Activated CD4-positive, alpha-beta T cell treated with anti-CD3 and anti-CD28 coated beads for 24 hours (primary cell): ENCODE measurements at regions not wholly inside any gene's neighbourhood (a gene's known extent, or its start where the extent isn't known, plus 50 kb on each side); places are given as distances from the start of the nearest gene placed in this dataset.
"Not testable (repeated sequence)": the region's sequence is repeated elsewhere in the genome, so short reads cannot be mapped to it uniquely, and the experiment has no call there.

Source experiments
- DNase-seq, 2 donors: peaks; one replicate each; pipeline ENCODE4 v3.0.0-alpha.2; 2020; ENCODE audit warnings: low read depth in 2 of 2

DNA sequence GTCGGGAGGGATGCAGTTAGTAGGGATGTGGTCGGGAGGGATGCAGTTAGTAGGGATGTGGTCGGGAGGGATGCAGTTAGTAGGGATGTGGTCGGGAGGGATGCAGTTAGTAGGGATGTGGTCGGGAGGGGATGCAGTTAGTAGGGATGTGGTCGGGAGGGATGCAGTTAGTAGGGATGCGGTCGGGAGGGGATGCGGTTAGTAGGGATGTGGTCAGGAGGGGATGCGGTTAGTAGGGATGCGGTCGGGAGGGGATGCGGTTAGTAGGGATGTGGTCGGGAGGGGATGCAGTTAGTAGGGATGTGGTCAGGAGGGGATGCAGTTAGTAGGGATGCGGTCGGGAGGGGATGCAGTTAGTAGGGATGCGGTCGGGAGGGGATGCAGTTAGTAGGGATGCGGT lies 96.2 kb downstream of the BDH1 start:
- not testable (repeated sequence) for DNase-seq

DNA sequence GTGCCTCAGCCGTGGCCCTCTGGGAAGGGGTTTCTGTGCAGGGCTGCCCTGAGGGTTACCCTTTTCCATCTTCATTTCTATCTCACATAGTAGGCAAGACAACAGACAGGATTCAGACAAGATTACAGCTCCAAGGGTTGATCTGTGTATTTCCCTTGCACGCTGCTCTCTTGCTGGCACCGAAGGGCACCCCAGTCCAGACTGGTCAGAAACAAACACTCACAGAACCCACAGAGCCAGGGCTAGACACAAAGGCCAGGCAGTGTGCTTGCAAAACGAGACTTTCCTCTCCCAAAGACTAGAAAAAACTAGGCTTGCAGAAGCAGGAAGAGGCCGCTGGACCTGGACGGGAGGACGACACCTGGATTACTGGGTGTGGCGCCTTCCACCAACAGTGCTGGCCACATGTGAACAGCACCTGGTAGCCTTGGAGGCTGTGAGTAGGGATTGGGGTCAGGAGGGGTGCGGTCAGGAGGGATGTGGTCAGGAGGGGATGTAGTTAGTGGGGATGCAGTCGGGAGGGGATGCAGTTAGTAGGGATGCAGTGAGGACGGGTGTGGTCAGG lies 96.8 kb downstream of the BDH1 start:
- no peak for DNase-seq

DNA sequence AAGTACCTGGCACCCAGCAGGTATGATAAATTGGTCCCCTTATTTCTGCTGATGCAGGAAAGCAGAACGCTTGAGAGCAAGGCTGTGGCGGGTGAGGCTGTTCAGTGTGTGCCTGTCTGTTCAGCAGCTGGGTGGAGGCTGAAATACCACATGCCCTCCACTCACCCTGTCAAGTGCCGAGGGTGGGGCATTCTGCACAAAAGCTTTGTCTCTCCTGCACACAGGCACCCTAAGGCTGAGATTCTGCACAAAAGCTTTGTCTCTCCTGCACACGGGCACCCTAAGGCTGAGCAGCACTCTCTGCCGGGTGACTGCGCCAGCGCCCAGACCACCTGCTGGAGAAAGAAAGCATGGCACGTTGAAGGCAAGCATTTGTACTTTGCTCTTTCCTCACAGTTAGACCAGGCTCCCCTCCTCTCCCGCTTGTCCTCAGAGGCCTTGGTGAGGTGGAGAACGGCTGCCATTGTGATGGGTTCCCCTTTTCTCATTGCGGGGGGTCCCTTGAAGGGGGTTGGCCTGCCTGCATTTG lies 97.5 kb downstream of the BDH1 start:
- no peak for DNase-seq

GRCh38 chr3:197456261-197457091 lies 99.3 kb downstream of the BDH1 start:
- DNase-seq, result peak; percentile 45 to 54

DNA sequence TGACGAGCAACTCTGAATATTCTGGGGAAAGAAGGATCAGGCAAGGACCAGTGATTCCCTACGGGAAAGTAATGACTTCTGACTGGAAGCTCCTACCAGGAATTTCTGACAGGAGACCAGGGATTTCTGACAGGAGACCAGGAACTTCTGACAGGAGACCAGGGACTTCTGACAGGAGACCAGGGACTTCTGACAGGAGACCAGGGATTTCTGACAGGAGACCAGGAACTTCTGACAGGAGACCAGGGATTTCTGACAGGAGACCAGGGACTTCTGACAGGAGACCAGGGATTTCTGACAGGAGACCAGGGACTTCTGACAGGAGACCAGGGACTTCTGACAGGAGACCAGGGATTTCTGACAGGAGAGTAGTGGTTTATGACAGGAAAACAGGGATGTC lies 100.9 kb downstream of the BDH1 start:
- DNase-seq, result not testable (repeated sequence)

DNA sequence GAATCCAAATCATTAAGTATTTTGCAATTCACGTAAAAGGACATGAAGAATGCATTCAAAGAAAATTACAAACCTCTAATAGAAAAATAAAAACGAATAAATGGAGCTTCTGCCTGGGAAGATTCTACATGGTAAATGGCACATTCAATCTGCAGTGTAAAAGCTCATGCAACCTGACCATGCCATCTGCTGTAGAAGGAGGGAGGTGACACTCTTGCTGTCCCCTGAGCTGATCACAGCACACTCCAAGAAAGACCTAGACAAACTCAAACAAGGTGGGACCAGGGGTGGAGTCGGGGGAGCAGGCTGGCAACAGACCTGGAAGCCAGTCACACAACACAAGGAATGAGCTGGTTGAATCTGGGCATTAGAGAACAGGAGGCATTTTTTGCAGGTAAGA lies 101.8 kb downstream of the BDH1 start:
- no peak for DNase-seq

DNA sequence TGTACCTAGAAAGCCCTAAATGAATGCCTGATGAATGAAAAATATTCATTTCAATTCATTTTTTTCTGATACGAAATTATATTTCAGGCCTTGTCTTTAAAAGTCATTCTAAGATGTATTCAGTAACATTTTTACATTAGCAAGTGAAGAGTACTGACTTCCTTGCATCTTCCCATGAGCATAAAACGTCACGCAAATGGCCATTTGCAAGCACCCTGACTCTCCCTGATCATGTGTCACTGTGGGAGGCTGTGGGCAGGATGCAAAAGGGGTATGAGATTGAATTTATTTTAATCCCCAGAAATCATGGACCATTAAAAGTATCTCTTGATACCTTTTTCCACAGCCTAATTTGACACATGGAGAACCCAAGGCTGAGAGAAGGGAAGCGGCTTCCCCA lies 105.0 kb downstream of the BDH1 start:
- DNase-seq, result no peak

GRCh38 chr3:197450308-197450707 lies 105.5 kb downstream of the BDH1 start:
- no peak for DNase-seq

DNA sequence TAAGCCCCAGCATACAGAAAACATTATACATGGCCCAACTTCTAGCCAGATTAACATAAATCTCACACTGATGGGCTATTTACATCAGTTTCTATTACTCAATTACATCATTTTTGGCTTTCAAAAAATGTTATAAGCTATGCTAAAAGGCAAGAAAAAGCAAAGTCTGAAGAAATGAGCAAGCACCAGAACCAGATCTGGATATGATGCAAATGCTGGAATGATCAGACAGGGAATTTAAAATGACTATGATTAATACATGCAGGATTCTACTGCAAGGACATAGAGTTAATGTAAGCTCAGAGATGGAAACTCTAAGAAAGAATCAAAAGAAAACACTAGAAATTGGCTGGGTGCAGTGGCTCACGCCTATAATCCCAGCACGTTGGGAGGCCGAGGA lies 106.6 kb downstream of the BDH1 start:
- not testable (repeated sequence) for DNase-seq

GRCh38 chr3:197447781-197448180 lies 108.0 kb downstream of the BDH1 start:
- not testable (repeated sequence) for DNase-seq

- no peak for DNase-seq
These were observed 108.7 kb downstream of the BDH1 start for GRCh38 chr3:197447057-197447456.

DNA sequence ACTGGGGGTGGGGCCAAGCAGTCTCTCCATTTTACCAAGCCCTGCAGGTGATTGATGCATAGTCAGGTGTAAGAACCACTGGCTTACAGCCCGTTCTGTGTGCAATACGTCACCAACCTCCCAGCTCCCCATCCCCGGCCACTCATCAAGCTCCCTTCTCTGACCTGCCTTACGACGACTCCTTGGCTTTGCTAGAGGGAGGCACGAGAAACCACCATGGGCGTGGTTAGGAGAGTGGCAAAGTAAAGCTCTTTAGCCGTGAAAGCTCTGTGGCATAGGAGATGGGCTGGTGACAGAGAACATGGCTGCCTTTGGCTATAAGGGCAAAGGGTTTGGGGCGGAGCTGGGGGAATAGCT lies 109.1 kb downstream of the BDH1 start:
- no peak for DNase-seq

- no peak for DNase-seq
These were observed 109.7 kb downstream of the BDH1 start for GRCh38 chr3:197445896-197446699.

DNA sequence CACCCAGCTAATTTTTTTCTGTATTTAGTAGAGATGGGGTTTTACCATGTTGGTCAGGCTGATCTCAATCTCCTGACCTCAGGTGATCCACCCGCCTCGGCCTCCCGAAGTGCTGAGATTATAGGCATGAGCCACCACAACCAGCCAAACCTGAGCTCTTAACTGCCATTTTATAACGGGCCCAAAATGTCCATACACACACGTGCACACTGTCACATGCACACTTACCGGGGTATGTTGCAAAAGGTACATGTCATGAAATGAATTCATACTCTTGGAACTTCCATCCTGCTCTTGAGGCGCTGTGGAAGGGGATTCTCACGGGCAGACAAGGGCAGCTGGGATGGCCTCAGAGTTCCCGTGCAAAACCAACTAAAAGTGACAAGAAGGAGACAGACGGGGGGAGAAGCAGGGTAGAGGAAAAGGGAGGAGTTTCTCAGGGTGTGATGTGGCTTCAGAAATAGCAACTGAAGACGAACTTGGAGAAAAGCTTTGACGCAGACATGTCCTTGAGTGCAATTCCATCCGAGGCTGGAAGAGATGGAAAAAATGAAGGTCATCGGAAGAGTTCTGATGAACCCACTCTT lies 110.9 kb downstream of the BDH1 start:
- no peak for DNase-seq

GRCh38 chr3:197443506-197443905 lies 112.3 kb downstream of the BDH1 start:
- no peak for DNase-seq

DNA sequence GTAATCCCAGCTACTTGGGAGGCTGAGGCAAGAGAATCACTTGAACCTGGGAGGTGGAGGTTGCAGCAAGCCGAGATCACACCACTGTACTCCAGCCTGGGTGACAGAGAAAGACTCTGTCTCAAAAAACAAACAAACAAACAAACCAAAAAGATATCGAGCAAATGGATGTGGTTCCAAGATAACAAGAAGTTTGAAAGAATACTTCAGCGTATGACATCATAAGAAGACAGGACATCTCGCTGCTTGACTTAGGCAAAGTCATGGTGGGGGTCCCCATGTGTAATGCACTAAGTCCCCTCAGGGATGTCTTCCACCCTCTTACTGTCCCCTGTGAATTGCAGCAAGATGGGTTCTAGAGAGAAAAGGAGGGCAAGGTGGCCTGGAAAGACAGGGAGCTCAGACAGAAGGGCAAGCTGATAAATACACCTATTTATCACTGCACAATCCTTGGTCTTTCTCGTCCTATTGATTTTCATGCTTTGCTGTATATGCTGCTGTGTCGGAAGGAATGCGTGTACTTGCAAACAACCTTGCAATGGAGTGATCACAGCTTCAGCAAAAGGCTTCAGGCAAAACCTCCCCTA lies 115.0 kb downstream of the BDH1 start:
- no peak for DNase-seq

DNA sequence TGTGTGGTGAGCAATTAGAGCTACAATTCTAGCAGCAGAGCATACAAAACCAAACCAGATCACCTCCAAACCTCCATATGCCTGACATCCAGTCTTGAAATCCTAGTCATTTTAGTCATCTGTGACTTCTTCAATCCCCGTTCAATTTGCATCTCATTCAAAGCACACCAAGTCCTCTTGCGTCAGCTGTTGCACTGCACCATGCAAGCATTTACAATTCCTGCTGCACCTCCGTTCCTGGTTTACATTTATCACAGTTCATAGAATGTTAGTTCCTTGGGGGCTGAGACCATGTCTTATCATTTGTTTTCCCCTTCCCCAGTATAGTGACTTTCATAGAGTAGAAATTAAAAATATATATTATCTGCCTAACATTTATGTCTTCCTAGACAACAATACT lies 116.9 kb downstream of the BDH1 start:
- no peak for DNase-seq

GRCh38 chr3:197435426-197435825 lies 120.3 kb downstream of the BDH1 start:
- no peak for DNase-seq

- no peak for DNase-seq
These were observed 120.9 kb downstream of the BDH1 start for GRCh38 chr3:197434830-197435229.

GRCh38 chr3:197432384-197433127 lies 123.2 kb downstream of the BDH1 start:
- no peak for DNase-seq

DNA sequence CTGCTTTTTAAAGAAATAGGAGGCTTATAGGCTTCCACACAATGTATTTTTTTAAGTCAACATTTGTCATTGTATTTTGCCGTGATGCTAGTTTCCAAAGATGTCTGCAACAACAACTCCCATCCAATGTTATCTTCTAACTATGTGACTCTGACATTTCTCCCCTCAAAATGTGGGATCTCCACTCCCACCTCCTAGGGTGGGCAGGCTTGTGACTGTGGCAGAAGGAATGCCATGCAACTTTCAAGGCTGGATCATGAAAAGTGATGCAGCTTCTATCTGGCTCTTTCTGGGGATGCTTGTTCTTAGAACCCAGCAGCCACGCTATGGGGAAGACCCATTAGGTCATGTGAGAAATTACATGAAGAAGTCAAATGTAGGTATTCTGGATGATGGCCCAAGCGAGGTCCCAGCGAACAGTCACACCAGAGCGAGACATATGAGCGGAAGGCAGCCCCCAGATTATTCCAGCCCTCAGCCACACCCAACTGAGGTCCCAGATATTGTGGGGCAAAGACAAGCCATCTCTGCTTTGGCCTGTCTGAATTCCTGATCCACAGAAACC lies 124.3 kb downstream of the BDH1 start:
- DNase-seq, result no peak
